Fibroblast of mammary gland (primary cell): ENCODE measurements at regions not wholly inside any gene's neighbourhood (a gene's known extent, or its start where the extent isn't known, plus 50 kb on each side); places are given as distances from the start of the nearest gene placed in this dataset.

ENCODE experiments used
- DNase-seq: peaks from one replicate; pipeline ENCODE4 v3.0.0-alpha.2; 2010; ENCODE audit warnings: low read depth
- H3K4me3 ChIP-seq: 2 replicates; pipeline ENCODE4 v1.5.1; 2011; ENCODE audit warnings: low read depth, mild to moderate bottlenecking, low read length, moderate library complexity; ENCODE audit not compliant: control insufficient read depth
- CTCF ChIP-seq: conservative IDR thresholded peaks from 2 replicates; pipeline ENCODE4 v1.5.1; 2011; ENCODE audit warnings: low read depth, low read length, inconsistent platforms; ENCODE audit not compliant: control insufficient read depth, insufficient read depth

DNA sequence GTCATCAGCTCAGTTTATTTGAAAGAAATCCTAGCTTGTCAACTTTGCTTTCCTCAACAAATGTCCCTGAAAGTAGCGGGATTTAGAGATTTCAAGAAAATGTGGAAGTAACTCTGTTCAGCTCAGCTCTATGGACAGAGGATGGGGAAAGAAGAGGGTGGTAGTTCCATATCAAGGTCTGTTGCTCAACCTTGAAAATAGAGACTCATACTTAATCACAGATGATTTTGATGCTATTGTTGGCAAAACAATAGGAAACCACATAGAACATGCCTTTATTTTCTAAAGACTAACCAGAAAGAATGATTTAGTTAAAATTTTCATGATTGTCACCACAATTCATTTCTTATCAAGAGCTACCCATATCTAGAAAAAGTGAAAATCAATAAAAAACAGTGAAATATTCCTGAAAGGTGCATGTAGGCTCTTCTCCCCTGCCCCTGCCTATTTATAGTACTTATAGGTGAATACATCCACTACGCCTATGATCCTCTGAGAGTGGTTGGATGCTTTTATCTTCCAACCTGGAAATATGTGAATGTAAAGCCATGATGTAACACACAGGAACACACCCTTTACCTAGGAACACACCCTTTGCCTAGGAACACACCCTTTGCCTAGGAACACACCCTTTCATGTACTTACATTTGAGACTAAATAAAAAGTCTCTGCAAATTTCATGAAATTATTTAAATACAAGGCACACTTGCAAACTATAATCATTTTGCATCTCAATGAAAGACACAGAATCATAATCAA lies 65.8 kb downstream of the ETAA1 start:
- H3K4me3 ChIP-seq = no peak overlapping the region
- TF ChIP-seq CTCF = no peak
- peak; percentile 42 for DNase-seq

GRCh38 chr2:67463810-67464209 lies 66.7 kb downstream of the ETAA1 start:
- no peak overlapping the region for H3K4me3 ChIP-seq
- DNase-seq = peak; percentile 50
- no peak for TF ChIP-seq CTCF

DNA sequence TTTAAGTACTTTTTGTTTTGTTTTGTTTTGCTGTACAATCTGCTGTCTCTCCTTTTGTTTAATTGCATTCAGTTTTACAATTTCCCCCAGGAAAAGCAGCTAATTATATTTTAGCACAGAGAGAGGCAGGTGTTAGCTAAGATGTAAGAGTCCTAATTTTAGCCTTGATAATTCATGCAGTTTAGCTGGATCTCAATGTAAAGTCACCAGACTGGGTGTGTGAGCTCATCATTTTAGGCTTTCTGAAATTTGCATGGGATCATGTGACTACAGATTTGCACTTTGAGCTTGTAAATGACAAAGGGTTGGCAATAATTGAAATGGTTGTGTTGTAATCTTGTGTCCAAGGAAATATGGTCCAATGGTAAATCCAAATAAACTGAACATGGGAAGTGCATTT lies 68.5 kb downstream of the ETAA1 start:
- TF ChIP-seq CTCF = no peak

DNA sequence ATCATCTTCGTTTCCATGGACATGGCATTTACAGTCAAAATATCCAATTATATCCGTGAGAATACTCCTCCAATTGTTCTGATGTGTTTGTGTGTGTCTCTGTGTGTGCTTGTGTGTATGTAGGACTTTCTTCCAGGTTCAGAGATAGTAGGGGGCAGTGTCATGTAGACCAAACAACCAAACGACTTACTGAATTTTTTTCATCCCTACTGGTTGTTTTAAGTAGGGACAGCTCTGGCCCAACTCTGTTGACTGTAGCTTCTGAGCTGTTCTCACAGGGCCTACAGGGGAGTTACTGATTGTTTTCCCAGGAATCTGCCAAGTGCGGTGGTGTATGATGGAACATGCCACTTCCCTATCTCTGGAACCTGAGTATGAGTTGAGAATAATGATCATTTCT lies 69.6 kb downstream of the ETAA1 start:
- H3K4me3 ChIP-seq = no peak overlapping the region
- no peak for DNase-seq
- no peak for TF ChIP-seq CTCF

More for the DNA sequence above, 68.5 kb downstream of the ETAA1 start:
- H3K4me3 ChIP-seq = no peak overlapping the region
- DNase-seq = no peak

DNA sequence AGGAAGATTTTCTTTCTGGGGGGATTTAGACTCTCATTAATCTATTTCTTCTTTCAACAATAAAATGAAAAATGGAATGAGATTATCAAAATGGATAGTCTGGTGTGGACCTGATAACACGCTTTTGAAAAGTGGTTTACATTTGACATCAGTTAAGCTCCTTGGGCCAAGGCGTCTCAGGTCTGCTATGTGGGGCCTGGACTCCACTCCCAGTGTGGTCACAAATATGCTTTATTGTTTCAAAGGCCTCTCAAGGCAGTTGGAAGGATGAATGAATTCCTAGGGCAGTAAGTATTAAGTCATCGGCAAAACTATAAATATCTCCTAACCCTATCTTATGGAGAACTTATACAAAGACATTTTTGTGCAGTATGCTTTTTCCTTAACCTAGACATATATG lies 74.5 kb downstream of the ETAA1 start:
- H3K4me3 ChIP-seq = no peak overlapping the region
- no peak for TF ChIP-seq CTCF
- no peak for DNase-seq

DNA sequence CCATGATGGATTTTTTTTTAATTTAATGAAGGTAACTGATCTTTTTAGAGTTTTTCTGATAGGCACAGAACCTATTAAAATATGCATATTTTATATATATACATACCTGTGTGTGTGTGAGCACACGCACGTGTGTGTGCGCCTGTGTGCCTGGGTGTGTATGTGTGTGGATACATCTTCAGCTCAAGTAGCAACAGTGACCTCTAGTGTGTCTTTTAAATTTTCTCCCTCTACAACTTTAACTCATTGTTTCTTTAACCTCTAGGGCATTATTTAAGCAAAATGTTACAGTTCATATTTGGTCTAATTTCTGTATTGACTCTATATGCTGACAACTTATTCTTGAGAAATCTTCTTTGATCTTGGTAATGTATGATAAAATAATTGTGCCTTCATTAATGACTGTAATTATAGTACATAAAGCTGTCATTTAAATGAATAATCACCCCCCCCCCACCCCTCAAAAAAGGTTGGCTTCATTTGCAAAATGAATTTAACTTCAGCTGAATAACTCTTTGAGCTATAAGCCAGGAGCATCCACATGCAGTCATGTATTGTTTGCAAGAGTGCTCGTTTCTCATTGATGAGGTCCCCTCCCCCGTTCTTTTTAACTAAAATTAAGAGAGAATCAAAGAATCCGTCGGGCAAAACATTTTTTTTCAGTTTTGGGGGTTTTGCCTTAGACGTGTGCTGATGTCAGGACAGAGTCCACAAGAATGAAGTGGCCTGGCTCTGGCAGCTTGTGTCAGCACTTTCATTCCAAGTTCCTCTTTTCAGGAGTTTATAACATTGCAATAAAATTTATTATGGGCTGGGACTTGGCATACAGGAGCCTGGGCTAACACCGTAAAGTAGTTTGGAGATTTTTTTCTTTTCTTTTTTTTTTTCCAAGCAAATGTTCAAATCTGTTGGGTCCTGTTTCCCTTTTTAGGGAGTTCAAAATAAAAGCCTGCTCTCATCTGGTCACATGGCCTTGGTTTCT lies 80.0 kb downstream of the ETAA1 start:
- TF ChIP-seq CTCF = peak; percentile 57
- H3K4me3 ChIP-seq = no peak overlapping the region
- DNase-seq = peak; percentile 69
